ENCODE measurements at regions not wholly inside any gene's neighbourhood (a gene's known extent, or its start where the extent isn't known, plus 50 kb on each side); places are given as distances from the start of the nearest gene placed in this dataset.
"Not testable (repeated sequence)": the region's sequence is repeated elsewhere in the genome, so short reads cannot be mapped to it uniquely, and the experiment has no call there.

- DNase-seq (ENCODE audit: low read depth in 2 of 2) = peak in 1 of 2 donors; percentile 2
Measured at GRCh38 chr7:6938284-6938683, 112.2 kb upstream of the CCZ1B start.

GRCh38 chr7:6939126-6939525, 113.1 kb upstream of the CCZ1B start:
- not testable (repeated sequence) for DNase-seq (ENCODE audit: low read depth in 2 of 2)

DNA sequence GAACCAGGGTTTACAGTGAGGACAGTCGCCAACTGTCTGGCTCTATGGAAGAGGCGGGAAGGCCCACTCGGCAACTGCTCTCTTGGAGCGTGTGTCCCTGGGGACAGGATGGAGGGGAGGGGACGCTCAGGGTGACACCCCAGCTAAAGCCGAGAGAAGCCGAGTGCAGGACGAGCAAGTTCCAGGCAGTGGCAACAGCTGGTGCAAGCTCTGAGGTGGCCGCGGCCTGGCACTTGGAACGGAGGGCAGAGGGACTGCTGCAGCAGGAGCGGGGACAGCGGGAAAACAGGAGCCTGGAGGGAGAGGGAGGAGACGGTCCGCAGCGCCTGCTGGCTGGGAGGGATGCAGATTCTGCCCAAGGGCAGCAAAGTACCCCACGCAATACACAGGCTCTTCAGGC, 113.8 kb upstream of the CCZ1B start:
- not testable (repeated sequence) for DNase-seq (ENCODE audit: low read depth in 2 of 2)

- DNase-seq (ENCODE audit: low read depth in 2 of 2) = not testable (repeated sequence)
Measured at GRCh38 chr7:6946873-6947272, 120.8 kb upstream of the CCZ1B start.

- DNase-seq (ENCODE audit: low read depth in 2 of 2) = not testable (repeated sequence)
Measured at GRCh38 chr7:6950231-6950630, 124.2 kb upstream of the CCZ1B start.

DNA sequence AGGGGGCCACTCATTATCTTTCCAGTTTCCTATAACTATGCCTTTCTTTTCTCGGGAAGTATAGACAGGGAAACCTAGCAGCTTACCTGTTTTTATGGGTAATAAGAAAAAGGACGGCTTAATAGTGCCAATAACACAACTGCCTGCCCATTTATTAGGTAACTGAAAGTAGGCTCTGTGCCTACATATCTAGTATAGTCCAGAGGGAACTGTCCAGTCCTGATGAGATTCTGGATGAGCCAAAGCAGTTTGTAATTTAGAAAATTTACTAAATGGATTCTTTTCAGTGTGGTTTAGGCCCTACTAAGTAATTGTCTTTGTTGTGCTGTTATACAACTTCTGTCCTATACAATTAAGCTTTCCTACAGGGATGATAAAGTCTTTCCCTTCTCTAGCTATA, 125.5 kb upstream of the CCZ1B start:
- not testable (repeated sequence) for DNase-seq (ENCODE audit: low read depth in 2 of 2)

DNA sequence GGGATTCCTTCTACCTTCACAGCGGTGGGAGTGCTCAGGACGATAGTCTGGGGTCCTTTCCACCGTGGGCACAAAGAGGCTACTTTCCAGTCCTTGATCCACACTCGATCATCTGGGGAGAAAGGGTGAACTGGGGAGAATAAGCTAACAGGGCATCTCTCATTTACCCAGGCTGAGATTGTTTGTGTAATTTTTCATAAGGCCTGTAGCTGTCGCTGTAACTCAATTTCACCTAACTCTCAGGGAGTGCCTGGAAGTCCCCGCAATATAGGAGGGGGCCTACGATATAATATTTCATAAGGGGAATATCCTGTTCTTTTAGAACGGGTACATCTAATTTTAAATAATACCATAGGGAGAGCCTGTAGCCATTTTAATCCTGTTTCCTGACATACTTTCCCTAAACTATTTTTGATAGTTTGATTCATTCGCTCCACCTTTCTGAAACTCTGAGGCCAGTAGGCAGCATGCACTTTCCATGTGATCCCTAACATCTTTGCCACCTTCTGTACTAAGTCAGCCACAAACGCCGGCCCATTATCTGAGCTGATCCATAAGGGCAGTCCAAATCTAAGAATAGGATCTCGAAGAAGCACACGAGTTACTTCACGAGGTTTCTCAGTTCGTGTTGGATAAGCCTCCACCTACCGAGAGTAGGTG, 127.2 kb upstream of the CCZ1B start:
- DNase-seq (ENCODE audit: low read depth in 2 of 2) = not testable (repeated sequence)

DNA sequence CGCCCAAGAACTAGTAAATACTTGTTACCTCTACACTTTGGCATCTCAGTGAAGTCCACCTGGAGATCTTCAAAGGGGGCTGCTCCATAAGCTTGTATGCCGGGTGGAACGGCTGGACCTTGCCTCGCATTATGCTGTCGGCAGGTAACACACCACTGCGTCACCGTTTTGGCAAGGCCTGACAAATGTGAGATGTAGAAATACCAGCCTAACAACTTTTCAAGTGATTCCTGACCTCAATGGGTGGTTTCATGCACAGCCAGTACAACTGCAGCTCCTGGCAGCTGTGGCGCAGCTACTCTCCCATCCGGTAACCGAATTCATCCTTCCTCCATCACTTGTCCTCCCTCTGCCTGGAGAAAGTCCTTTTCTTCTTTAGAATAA, 127.7 kb upstream of the CCZ1B start:
- DNase-seq (ENCODE audit: low read depth in 2 of 2) = not testable (repeated sequence)

GRCh38 chr7:6955385-6955784, 129.3 kb upstream of the CCZ1B start:
- DNase-seq (ENCODE audit: low read depth in 2 of 2) = not testable (repeated sequence)

GRCh38 chr7:6955990-6956566, 130.0 kb upstream of the CCZ1B start:
- not testable (repeated sequence) for DNase-seq (ENCODE audit: low read depth in 2 of 2)

DNA sequence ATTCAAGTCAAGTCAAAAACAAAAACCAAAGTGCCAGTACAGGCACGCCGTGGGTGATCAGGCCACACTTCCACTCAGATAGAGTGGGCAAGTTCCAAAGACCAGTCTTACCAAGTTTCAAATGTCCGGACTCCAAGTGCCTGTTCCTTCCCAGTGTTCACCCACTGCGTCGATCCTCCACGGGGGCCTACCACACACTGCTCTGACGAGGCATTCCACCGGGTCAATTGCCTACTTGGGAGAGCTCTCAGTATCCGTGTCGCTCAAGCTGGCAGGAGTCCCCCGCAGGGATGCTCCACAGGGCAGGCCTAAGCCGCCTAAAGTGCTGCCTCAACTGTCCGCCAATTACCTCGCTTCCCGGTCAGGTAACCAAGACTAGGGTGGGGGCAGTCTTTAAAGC, 132.3 kb upstream of the CCZ1B start:
- DNase-seq (ENCODE audit: low read depth in 2 of 2) = not testable (repeated sequence)

DNA sequence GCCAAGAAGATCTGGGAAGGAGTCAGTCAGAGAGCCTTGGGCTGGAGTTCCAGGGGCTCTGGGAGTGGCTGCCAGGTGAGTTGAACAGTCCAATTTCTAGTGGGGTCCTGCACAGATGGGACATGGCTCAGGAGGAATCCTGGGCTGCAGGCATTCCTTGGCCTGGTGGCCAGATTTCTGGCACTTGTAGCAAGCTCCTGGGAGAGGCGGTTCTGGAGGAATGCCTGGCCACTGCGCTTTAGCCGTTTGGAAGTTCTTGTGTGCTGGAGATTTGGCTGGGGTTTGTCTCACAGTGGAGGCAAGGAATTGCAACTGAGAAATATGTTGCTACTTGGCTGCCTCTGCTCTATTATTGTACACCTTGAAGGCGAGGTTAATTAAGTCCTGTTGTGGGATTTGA, 133.9 kb upstream of the CCZ1B start:
- not testable (repeated sequence) for DNase-seq (ENCODE audit: low read depth in 2 of 2)

DNA sequence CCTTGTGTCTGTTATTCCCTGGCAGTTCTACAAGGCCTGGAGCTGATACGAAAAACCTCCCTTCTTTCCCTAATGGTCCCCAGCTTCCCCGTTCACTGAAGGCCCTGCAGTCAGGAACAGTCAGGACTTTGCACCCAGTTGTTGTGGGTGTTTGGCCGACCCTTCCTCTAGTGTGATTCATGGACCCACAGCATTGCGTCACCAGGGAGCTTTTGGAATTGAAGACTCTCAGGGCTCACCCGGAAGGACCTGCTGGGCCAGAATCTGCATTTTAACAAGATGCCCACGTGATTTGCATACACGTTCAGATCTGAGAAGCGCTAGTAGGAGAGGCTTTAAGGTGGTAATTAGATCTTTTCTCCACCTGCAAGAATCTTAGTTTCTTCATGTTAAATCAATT, 136.8 kb upstream of the CCZ1B start:
- not testable (repeated sequence) for DNase-seq (ENCODE audit: low read depth in 2 of 2)

DNA sequence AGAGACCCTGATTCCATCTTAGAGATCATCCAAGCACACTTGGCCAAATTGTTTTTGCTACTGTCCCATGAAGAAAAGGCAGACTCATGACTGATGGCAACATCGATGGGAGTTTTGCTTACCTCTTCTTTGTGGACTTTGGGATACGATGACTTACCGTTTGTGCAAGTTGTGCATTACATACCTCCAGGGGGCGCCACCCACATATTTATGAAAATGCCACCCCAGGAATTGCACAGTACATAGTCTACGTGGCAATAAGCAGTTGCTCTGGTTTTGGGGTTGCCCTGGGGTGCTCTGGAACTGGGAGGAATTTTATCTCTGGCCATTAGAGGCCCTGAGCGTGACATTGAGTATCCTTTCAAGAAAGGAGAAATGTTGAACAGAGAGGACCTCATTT, 139.0 kb upstream of the CCZ1B start:
- peak; percentile 34 to 44 for DNase-seq (ENCODE audit: low read depth in 2 of 2)

GRCh38 chr7:6970180-6970579, 144.1 kb upstream of the CCZ1B start:
- DNase-seq (ENCODE audit: low read depth in 2 of 2) = not testable (repeated sequence)

GRCh38 chr7:6974876-6975275, 148.8 kb upstream of the CCZ1B start:
- DNase-seq (ENCODE audit: low read depth in 2 of 2) = not testable (repeated sequence)

DNA sequence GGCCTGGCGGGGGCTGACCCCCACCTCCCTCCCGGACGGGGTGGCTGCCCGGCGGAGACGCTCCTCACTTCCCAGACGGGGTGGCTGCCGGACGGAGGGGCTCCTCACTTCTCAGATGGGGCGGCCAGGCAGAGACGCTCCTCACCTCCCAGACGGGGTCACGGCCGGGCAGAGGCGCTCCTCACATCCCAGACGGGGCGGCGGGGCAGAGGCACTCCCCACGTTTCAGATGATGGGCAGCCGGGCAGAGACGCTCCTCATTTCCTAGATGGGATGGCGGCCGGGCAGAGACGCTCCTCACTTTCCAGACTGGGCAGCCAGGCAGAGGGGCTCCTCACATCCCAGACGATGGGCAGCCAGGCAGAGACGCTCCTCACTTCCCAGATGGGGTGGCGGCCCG, 149.3 kb upstream of the CCZ1B start:
- not testable (repeated sequence) for DNase-seq (ENCODE audit: low read depth in 2 of 2)

DNA sequence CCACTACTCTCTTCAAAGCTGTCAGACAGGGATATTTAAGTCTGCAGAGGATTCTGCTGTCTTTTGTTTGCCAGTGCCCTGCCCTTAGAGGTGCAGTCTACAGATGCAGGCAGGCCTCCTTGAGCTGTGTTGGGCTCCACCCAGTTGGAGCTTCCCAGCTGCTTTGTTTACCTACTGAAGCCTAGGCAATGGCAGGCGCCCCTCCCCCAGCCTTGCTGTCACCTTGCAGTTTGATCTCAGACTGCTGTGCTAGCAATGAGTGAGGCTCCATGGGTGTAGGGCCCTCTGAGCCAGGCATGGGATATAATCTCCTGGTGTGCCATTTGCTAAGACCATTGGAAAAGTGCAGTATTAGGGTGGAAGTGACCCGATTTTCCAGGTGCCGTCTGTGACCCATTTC, 151.3 kb upstream of the CCZ1B start:
- not testable (repeated sequence) for DNase-seq (ENCODE audit: low read depth in 2 of 2)

GRCh38 chr7:6978326-6978725, 152.3 kb upstream of the CCZ1B start:
- DNase-seq (ENCODE audit: low read depth in 2 of 2) = not testable (repeated sequence)

DNA sequence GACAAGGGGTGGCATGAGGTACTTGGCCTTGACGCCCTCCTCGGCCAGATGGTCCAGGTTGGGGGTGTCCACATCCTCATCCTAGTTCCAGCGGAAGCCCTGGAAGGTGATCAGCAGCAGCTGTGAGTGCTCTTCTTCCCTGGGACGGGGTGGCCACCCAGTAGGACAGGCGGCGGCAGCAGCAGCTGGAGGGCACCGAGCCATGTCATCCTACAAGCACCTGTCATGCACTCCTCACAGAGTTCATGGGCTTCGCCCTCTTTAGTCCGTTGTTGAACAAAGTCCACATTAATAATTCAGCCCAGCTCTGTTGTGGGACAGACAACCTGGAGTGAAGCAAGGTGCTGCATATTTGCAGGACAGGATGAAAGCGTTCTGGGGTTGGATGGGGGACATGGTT, 153.4 kb upstream of the CCZ1B start:
- not testable (repeated sequence) for DNase-seq (ENCODE audit: low read depth in 2 of 2)

DNA sequence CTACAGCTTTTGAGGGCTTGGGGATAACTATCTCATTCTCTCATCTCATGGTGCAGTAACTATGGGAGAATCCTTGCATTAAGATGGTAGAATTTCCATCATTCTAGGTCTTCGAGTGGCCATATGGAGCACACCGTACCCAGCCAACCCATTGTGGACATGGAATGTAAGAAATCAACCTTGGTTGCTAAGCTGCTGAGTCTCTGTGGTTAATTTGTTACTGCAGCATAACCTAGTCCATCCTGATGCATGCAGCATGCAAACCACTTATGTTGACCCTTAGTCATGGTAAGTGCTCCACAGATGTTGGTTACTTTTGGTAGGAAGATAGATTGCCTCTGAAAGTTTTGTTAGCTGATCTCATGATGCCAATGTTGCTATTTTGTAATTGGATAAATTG, 156.3 kb upstream of the CCZ1B start:
- not testable (repeated sequence) for DNase-seq (ENCODE audit: low read depth in 2 of 2)

GRCh38 chr7:6986892-6987291, 160.8 kb upstream of the CCZ1B start:
- DNase-seq (ENCODE audit: low read depth in 2 of 2) = not testable (repeated sequence)

- DNase-seq (ENCODE audit: low read depth in 2 of 2) = not testable (repeated sequence)
Measured at GRCh38 chr7:6988608-6989007, 162.5 kb upstream of the CCZ1B start.

DNA sequence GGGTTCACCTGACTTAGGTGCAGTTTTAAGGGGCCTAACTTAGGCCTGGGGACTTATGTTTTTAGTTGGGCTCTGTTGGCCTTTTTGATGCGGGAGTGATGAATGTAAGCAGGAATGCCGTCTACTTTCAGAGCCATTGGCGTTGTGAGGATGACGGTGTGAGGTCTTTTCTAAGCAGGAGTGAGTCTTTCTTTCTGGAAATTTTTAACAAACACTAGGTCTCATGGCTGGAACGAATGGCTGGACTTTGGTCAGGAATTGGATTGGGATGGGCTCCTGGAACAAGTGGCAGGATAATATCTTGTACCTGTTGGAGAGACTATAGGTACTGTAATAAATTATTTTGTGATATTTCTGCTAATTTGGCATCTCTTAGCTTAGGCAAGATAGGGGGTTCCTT, 163.9 kb upstream of the CCZ1B start:
- DNase-seq (ENCODE audit: low read depth in 2 of 2) = not testable (repeated sequence)

All from stimulated activated CD4-positive, alpha-beta T cell treated with anti-CD3 and anti-CD28 coated beads, Interleukin-1b, Interleukin-23, amount 100 ng/mL, for 1 hour (primary cell).